ENCODE measurements at regions not wholly inside any gene's neighbourhood (a gene's known extent, or its start where the extent isn't known, plus 50 kb on each side); places are given as distances from the start of the nearest gene placed in this dataset.
"Not testable (repeated sequence)": the region's sequence is repeated elsewhere in the genome, so short reads cannot be mapped to it uniquely, and the experiment has no call there.

- DNase-seq, result no peak
- H3K4me3 ChIP-seq, result no peak overlapping the region
- no peaks in the 10 kb centered on the region for H3K27me3 ChIP-seq (ENCODE audit: low read depth)
- no peaks in the 10 kb centered on the region for H3K36me3 ChIP-seq
- H3K27ac ChIP-seq (replicated peaks), result no peak overlapping the region
- H3K9me3 ChIP-seq (replicated peaks), result peaks cover 31% of the 10 kb centered on the region
- no peak for TF ChIP-seq CTCF (IDR thresholded peaks at IDR 0.05; ENCODE audit: borderline replicate concordance)
- intact Hi-C loops (cut with micrococcal nuclease), result no loop called here
- no peaks in the 10 kb centered on the region for H3K4me1 ChIP-seq
Measured at GRCh38 chr4:117135634-117136354, 50.4 kb upstream of the TRAM1L1 start.

DNA sequence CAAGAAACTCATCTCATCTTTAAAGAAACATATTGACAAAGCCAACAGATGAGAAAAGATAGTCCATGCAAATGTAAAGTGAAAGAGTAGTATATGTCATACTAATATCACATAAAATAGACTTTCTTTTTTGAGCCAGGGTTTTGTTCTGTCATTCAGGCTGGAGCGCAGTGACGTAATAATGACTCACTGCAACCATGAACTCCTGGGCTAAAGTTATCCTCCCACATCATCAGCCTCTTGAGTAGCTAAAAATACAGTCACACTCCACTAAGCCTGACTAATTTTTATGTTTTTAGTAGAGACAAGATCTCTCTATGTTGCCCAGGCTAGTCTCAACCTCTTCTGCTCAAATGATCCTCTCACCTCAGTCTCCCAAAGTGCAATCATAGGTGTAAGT is 51.8 kb upstream of the TRAM1L1 start:
- Histone ChIP-seq H3K9me3 (replicated peaks) (peaks cover 34% of the 10 kb centered on the region), H3K4me3 (no peak overlapping the region), H3K36me3 (no peaks in the 10 kb centered on the region), H3K27ac (replicated peaks) (no peak overlapping the region), H3K4me1 (no peaks in the 10 kb centered on the region), H3K27me3 (ENCODE audit: low read depth) (no peaks in the 10 kb centered on the region)
- intact Hi-C loops (cut with micrococcal nuclease), result no loop called here
- TF ChIP-seq CTCF (IDR thresholded peaks at IDR 0.05; ENCODE audit: borderline replicate concordance), result no peak
- no peak for DNase-seq

- DNase-seq; H3K4me3 ChIP-seq; intact Hi-C loops (cut with micrococcal nuclease); H3K4me1 ChIP-seq; H3K27me3 ChIP-seq (ENCODE audit: low read depth); H3K27ac ChIP-seq (replicated peaks); H3K36me3 ChIP-seq: not testable (repeated sequence)
- peaks cover 34% of the 10 kb centered on the region for H3K9me3 ChIP-seq (replicated peaks)
Measured at GRCh38 chr4:117138732-117139131, 53.4 kb upstream of the TRAM1L1 start.

DNA sequence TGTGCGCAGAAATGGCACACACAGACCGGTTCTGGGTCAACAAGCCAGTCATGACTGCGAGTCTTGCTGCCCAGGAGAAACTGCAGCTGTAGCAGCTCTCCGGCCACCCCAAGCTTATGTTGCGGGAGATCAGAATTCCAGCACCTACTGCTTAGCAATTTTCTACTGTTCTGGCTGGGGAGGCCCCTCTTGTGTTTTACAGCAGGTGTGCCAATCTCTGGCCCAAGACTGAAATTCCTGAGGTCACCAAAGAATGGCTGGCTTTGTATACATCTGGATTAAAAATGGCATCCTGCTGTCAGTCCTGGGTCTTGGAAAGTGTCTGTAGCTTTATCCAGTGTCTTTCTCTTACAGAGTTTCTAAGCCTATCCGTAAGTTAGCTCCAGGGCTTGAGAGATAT is 68.9 kb upstream of the TRAM1L1 start:
- no peak for DNase-seq
- H3K4me1 ChIP-seq, result no peaks in the 10 kb centered on the region
- H3K36me3 ChIP-seq, result no peaks in the 10 kb centered on the region
- H3K27ac ChIP-seq (replicated peaks), result no peak overlapping the region
- no peaks in the 10 kb centered on the region for H3K27me3 ChIP-seq (ENCODE audit: low read depth)
- H3K9me3 ChIP-seq (replicated peaks), result no peaks in the 10 kb centered on the region
- no peak for TF ChIP-seq CTCF (IDR thresholded peaks at IDR 0.05; ENCODE audit: borderline replicate concordance)
- intact Hi-C loops (cut with micrococcal nuclease), result no loop called here
- H3K4me3 ChIP-seq, result no peak overlapping the region

DNA sequence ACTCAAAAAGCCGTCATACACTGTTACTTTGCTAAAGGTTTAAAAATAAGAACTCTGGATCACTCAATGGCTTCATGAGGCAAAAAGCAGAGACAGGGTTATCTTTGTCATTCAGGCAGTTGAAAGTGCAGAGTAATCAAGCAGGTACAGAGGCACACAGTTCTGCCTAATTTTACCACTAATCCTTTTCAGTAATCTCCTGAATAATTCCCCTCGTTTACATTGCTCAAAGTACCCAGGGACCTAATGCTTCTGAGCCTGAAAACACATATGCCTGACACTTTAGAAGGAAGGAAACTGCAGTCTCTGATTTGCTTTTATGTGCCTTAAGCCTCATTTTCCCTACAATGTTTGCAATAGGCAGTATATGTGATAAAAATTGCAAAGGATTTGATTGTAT is 71.4 kb upstream of the TRAM1L1 start:
- H3K9me3 ChIP-seq (replicated peaks), result no peaks in the 10 kb centered on the region
- no peaks in the 10 kb centered on the region for H3K4me1 ChIP-seq
- H3K27ac ChIP-seq (replicated peaks), result no peak overlapping the region
- H3K27me3 ChIP-seq (ENCODE audit: low read depth), result no peaks in the 10 kb centered on the region
- intact Hi-C loops (cut with micrococcal nuclease), result no loop called here
- no peak for TF ChIP-seq CTCF (IDR thresholded peaks at IDR 0.05; ENCODE audit: borderline replicate concordance)
- DNase-seq, result no peak
- H3K36me3 ChIP-seq, result no peaks in the 10 kb centered on the region
- no peak overlapping the region for H3K4me3 ChIP-seq

DNA sequence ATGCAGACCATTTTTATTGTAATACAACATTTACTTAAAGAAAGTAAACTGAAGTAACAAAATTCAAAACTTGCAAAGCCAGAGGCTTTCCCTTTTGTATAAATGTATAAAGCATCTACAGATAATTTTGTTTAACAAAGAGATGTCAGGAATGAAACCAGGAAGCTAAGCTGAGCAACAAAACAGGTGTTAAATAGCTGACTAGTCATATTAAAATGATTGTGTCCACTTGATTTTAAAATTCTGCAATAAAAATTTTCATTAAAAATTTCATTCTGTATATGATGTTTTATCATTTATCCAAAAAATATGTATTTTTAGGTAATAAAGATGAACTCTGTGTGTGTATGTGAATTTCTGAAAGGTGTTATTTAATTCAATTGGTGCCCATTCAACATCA is 72.0 kb upstream of the TRAM1L1 start:
- no peaks in the 10 kb centered on the region for H3K27me3 ChIP-seq (ENCODE audit: low read depth)
- no peak for DNase-seq
- H3K9me3 ChIP-seq (replicated peaks), result no peaks in the 10 kb centered on the region
- H3K27ac ChIP-seq (replicated peaks), result no peak overlapping the region
- no peak overlapping the region for H3K4me3 ChIP-seq
- TF ChIP-seq CTCF (IDR thresholded peaks at IDR 0.05; ENCODE audit: borderline replicate concordance), result no peak
- no peaks in the 10 kb centered on the region for H3K36me3 ChIP-seq
- H3K4me1 ChIP-seq, result no peaks in the 10 kb centered on the region
- intact Hi-C loops (cut with micrococcal nuclease), result no loop called here
